HEK293T (cell line): ENCODE measurements at regions not wholly inside any gene's neighbourhood (a gene's known extent, or its start where the extent isn't known, plus 50 kb on each side); places are given as distances from the start of the nearest gene placed in this dataset.

Experiments used
- ELF4 ChIP-seq: fragments of 450-650 bp; IDR thresholded peaks from 2 replicates; pipeline ENCODE4 v1.6.1; 2017; ENCODE audit warnings: antibody characterized with exemption
- FOXA1 ChIP-seq: fragments of 450-650 bp; IDR thresholded peaks from 2 replicates; pipeline ENCODE4 v1.6.1; 2016; ENCODE audit warnings: mild to moderate bottlenecking
- L3MBTL2 ChIP-seq: fragments of 450-650 bp; conservative IDR thresholded peaks from 2 replicates; pipeline ENCODE4 v1.6.1; 2016; ENCODE audit warnings: mild to moderate bottlenecking

GRCh38 chr16:61576476-61576875 is 459.8 kb downstream of the CDH8 start:
- TF ChIP-seq FOXA1 (no peak), ELF4 (no peak), L3MBTL2 (no peak)
